ENCODE measurements at regions not wholly inside any gene's neighbourhood (a gene's known extent, or its start where the extent isn't known, plus 50 kb on each side); places are given as distances from the start of the nearest gene placed in this dataset.

DNA sequence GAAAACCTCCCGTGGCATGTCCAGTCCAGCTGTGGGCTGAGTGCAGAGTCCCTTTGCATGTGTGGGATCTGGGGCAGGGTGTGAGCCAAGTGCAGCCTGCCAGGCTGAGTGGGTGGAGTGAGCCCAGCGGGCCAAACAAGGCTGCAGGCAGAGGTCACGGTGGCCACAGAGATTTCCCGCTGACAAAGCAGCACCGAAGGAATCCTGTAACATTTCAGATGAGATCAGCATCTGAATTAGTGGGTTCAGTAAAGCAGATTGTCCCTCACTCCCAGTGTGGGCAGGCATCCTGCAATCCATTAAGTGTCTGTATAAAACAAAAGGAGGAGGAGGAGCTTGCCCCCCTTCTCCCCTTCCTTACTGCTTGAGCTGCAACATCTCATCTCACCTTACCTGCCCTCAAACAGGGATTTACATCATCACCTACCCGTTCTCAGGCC is 324.4 kb downstream of the FAT4 start:
- no peak for TF ChIP-seq CTCF (IDR thresholded peaks at IDR 0.05)
- no peak for TF ChIP-seq POLR2AphosphoS5 (IDR thresholded peaks at IDR 0.05)
- TF ChIP-seq EP300 (IDR thresholded peaks at IDR 0.05): no peak
- no peak for TF ChIP-seq POLR2A (IDR thresholded peaks at IDR 0.05)
